H1 (cell line): ENCODE measurements at regions not wholly inside any gene's neighbourhood (a gene's known extent, or its start where the extent isn't known, plus 50 kb on each side); places are given as distances from the start of the nearest gene placed in this dataset.

ENCODE experiments used
- ASH2L ChIP-seq: fragments of 200-600, 300-600 bp; sonication (generic); IDR thresholded peaks from one replicate; pipeline ENCODE4 v1.7.1; 2017; ENCODE audit warnings: low read length
- CBX8 ChIP-seq: fragments of 300-800, 300-1000 bp; sonication (generic); IDR thresholded peaks from 2 replicates; pipeline ENCODE4 v1.7.1; 2016; ENCODE audit warnings: low read depth, low read length, borderline replicate concordance
- CHD7 ChIP-seq: fragments of 300-600 bp; sonication (generic); IDR thresholded peaks from 2 replicates; pipeline ENCODE4 v1.7.1; 2012; ENCODE audit warnings: low read length, moderate library complexity, mild to moderate bottlenecking, inconsistent platforms; ENCODE audit not compliant: insufficient replicate concordance
- CTCF ChIP-seq, 3 experiments: IDR thresholded peaks; 1 replicate in 2 of 3; 2 replicates in 1 of 3; pipeline versions ENCODE4 v1.5.1 to v1.6.1; 2011; ENCODE audit warnings: low read length in 3 of 3, mild to moderate bottlenecking in 3 of 3, inconsistent platforms in 2 of 3, low read depth in 1 of 3, moderate library complexity in 1 of 3; ENCODE audit not compliant: insufficient read depth in 1 of 3; ENCODE audit errors: control extremely low read depth in 1 of 3
- NRF1 ChIP-seq: IDR thresholded peaks from 2 replicates; pipeline ENCODE4 v1.6.1; 2011; ENCODE audit warnings: mild to moderate bottlenecking, low read depth, low read length, improper control_type of control experiment
- TAF7 ChIP-seq: optimal IDR thresholded peaks from 2 replicates; pipeline ENCODE3; 2011; ENCODE audit warnings: low read depth, mild to moderate bottlenecking, inconsistent platforms, low read length, moderate library complexity, borderline replicate concordance

DNA sequence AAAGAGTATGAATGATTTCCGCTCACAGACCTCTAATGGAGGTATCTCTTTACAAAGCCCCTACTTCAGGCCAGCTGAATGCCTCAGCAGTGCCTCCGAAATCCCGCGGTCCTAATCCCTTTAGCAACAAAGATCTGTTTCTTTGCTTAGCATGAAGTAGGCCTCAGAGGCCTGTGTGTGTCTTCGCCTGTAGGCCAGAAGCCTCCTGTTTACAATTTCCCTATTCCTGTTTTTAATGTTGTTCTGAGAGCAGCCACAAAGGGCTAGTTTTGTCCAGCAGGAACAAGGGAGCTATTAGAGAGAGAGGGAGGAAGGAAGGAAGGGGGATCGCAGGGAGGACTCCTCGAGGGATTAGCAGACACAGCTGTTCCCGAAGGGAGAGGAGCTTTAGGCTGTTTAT is 166.4 kb upstream of the SPRY4 start (continued):
- TF ChIP-seq CHD7, result no peak
- peak; percentile 32 for TF ChIP-seq ASH2L
- no peak for TF ChIP-seq CTCF (IDR thresholded peaks at IDR 0.05; ENCODE audit: control extremely low read depth in 1 of 3, insufficient read depth in 1 of 3, low read depth in 1 of 3, low read length in 3 of 3)
- no peak for TF ChIP-seq TAF7
- no peak for TF ChIP-seq CBX8
- TF ChIP-seq NRF1, result no peak
